CD4-positive, CD25-positive, alpha-beta regulatory T cell (primary cell): ENCODE measurements at regions not wholly inside any gene's neighbourhood (a gene's known extent, or its start where the extent isn't known, plus 50 kb on each side); places are given as distances from the start of the nearest gene placed in this dataset.

Source experiments
- ATAC-seq, 2 donors: fragments of 150-1000 bp; cut with Tn5 transposase; one replicate each; pipeline ENCODE4 v1.10.0; 2021; ENCODE audit warnings: low read depth in 2 of 2, moderate number of reproducible peaks in 2 of 2, moderate library complexity in 1 of 2
- DNase-seq, 3 donors: peaks; one replicate each; pipeline versions ENCODE4 v3.0.0 to v3.0.0-alpha.2; 2012 to 2022; ENCODE audit warnings: mixed read lengths in 1 of 3
- H3K27ac ChIP-seq: one replicate; pipeline ENCODE4 v1.7.0; 2013; ENCODE audit warnings: mild to moderate bottlenecking, low read length; ENCODE audit not compliant: insufficient read depth, poor library complexity, severe bottlenecking
- H3K27me3 ChIP-seq: one replicate; pipeline ENCODE4 v1.7.0; 2013; ENCODE audit warnings: low read length; ENCODE audit not compliant: control insufficient read depth, insufficient read depth
- H3K36me3 ChIP-seq: one replicate; pipeline ENCODE4 v1.7.0; 2013; ENCODE audit warnings: mild to moderate bottlenecking, low read length, moderate library complexity; ENCODE audit not compliant: control insufficient read depth, insufficient read depth
- H3K4me1 ChIP-seq: 2 replicates; pipeline ENCODE4 v1.7.0; 2013; ENCODE audit warnings: mild to moderate bottlenecking, low read length; ENCODE audit not compliant: insufficient read depth, control insufficient read depth, poor library complexity, severe bottlenecking
- H3K4me3 ChIP-seq: one replicate; pipeline ENCODE4 v1.7.0; 2013; ENCODE audit warnings: low read depth, mild to moderate bottlenecking, low read length, moderate library complexity
- H3K9me3 ChIP-seq, 2 experiments: 1 replicate in 1 of 2; 2 replicates in 1 of 2; pipeline ENCODE4 v1.7.0; 2013; ENCODE audit warnings: low read length in 2 of 2, mild to moderate bottlenecking in 1 of 2, moderate library complexity in 1 of 2; ENCODE audit not compliant: control insufficient read depth in 2 of 2
- H3K27ac Mint-ChIP-seq, 3 donors: one replicate each; pipeline ENCODE4 v1.8.0; 2020 to 2022; ENCODE audit warnings: mild to moderate bottlenecking in 3 of 3, mixed read lengths in 3 of 3, moderate library complexity in 2 of 3
- H3K27me3 Mint-ChIP-seq: one replicate; pipeline ENCODE4 v1.8.0; 2022; ENCODE audit warnings: mild to moderate bottlenecking, mixed read lengths
- H3K36me3 Mint-ChIP-seq: one replicate; pipeline ENCODE4 v1.8.0; 2020; ENCODE audit warnings: mixed read lengths
- H3K4me1 Mint-ChIP-seq, 4 donors: one replicate each; pipeline ENCODE4 v1.8.0; 2020 to 2022; ENCODE audit warnings: mixed read lengths in 4 of 4, mild to moderate bottlenecking in 1 of 4
- H3K4me3 Mint-ChIP-seq, 4 donors: one replicate each; pipeline ENCODE4 v1.8.0; 2020 to 2022; ENCODE audit warnings: mild to moderate bottlenecking in 4 of 4, mixed read lengths in 4 of 4, moderate library complexity in 3 of 4
- H3K9me3 Mint-ChIP-seq, 7 donors: one replicate each; pipeline ENCODE4 v1.8.0; 2020 to 2022; ENCODE audit warnings: mixed read lengths in 7 of 7, mild to moderate bottlenecking in 3 of 7, moderate library complexity in 2 of 7

GRCh38 chr6:119661078-119661477 is 311.5 kb upstream of the MAN1A1 start:
- no peak overlapping the region for H3K27ac Mint-ChIP-seq
- no peak for ATAC-seq
- peaks cover 0 to 4% (median 0%) of the 10 kb centered on the region in 7 donors for H3K9me3 Mint-ChIP-seq

GRCh38 chr6:119658917-119659316 is 309.4 kb upstream of the MAN1A1 start:
- Histone ChIP-seq H3K9me3 (no peaks in the 10 kb centered on the region), H3K27me3 (peaks cover 3% of the 10 kb centered on the region), H3K4me1 (no peaks in the 10 kb centered on the region), H3K4me3 (no peak overlapping the region), H3K36me3 (no peaks in the 10 kb centered on the region), H3K27ac (no peak overlapping the region)
- ATAC-seq (no peak), DNase-seq (no peak)
- no peaks in the 10 kb centered on the region for H3K36me3 Mint-ChIP-seq
- H3K27ac Mint-ChIP-seq = no peak overlapping the region
- H3K4me3 Mint-ChIP-seq = no peak overlapping the region
- H3K4me1 Mint-ChIP-seq = no peaks in the 10 kb centered on the region
- H3K27me3 Mint-ChIP-seq = peaks cover 9% of the 10 kb centered on the region
- peaks cover 0 to 2% (median 0%) of the 10 kb centered on the region in 7 donors for H3K9me3 Mint-ChIP-seq

More at GRCh38 chr6:119661078-119661477, 311.5 kb upstream of the MAN1A1 start:
- Mint-ChIP-seq H3K4me1 (no peaks in the 10 kb centered on the region), H3K27me3 (peaks cover 9% of the 10 kb centered on the region), H3K36me3 (no peaks in the 10 kb centered on the region), H3K4me3 (no peak overlapping the region)
- Histone ChIP-seq H3K4me3 (no peak overlapping the region), H3K36me3 (no peaks in the 10 kb centered on the region), H3K27me3 (peaks cover 3% of the 10 kb centered on the region), H3K27ac (no peak overlapping the region), H3K4me1 (no peaks in the 10 kb centered on the region), H3K9me3 (no peaks in the 10 kb centered on the region)
- DNase-seq = no peak

- peaks cover 14% of the 10 kb centered on the region for H3K27me3 Mint-ChIP-seq
- H3K4me3 Mint-ChIP-seq = no peak overlapping the region
- no peak overlapping the region for H3K27ac Mint-ChIP-seq
- ATAC-seq = no peak
- H3K4me1 Mint-ChIP-seq = no peaks in the 10 kb centered on the region
- Histone ChIP-seq H3K27ac (no peak overlapping the region), H3K27me3 (peaks cover 3% of the 10 kb centered on the region), H3K9me3 (no peaks in the 10 kb centered on the region), H3K4me1 (no peaks in the 10 kb centered on the region), H3K4me3 (no peak overlapping the region), H3K36me3 (no peaks in the 10 kb centered on the region)
- H3K9me3 Mint-ChIP-seq = peaks cover 0 to 2% (median 0%) of the 10 kb centered on the region in 7 donors
- DNase-seq = no peak
- H3K36me3 Mint-ChIP-seq = no peaks in the 10 kb centered on the region
Observed at GRCh38 chr6:119655124-119655523, 305.6 kb upstream of the MAN1A1 start.

DNA sequence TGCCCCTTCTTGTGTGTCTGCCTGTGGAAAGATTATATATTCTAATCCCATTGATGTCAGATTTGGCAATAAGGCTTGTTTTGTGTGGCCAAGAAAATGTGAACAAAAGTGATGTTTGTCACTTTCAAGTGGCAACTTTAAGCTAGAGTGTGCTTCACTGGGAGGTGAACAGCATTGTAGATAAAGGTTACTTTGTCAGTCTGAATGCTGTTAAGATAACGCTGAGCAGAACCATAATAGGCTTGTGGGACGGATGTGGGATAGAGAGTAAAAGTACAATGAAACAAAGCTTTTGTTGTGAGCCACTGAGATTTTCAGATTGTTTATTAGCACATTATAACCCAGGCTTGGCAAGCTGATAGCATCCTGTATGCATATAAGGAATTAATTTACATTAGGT is 303.8 kb upstream of the MAN1A1 start:
- H3K27me3 Mint-ChIP-seq = peaks cover 19% of the 10 kb centered on the region
- Histone ChIP-seq H3K27ac (no peak overlapping the region), H3K9me3 (no peaks in the 10 kb centered on the region), H3K27me3 (peaks cover 7% of the 10 kb centered on the region), H3K36me3 (no peaks in the 10 kb centered on the region), H3K4me3 (no peak overlapping the region), H3K4me1 (no peaks in the 10 kb centered on the region)
- peaks cover 0 to 2% (median 0%) of the 10 kb centered on the region in 7 donors for H3K9me3 Mint-ChIP-seq
- DNase-seq (peak in 1 of 3 donors; percentile 7), ATAC-seq (no peak)
- H3K27ac Mint-ChIP-seq = no peak overlapping the region
- no peaks in the 10 kb centered on the region for H3K4me1 Mint-ChIP-seq
- no peak overlapping the region for H3K4me3 Mint-ChIP-seq
- H3K36me3 Mint-ChIP-seq = no peaks in the 10 kb centered on the region

DNA sequence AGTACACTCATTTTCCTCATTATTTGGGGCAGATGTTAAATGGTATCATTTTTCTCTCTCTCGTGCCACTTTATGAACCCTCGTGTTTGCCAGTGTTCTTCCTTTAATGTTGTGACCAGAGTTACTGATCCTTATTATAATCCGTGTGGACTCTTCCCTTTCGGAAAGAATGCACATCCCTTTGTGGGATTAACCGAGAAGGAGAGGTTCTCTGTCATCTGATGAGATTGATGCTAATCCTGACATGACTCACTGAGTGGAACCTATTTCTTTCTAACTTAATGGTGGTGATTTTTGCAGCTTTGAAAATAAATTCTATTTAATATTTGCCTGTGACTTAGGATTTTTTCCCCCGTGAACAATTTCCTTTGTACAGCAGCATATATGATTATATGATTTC is 300.0 kb upstream of the MAN1A1 start:
- Mint-ChIP-seq H3K4me3 (no peak overlapping the region), H3K27me3 (peaks cover 15% of the 10 kb centered on the region), H3K9me3 (peaks cover 0 to under 1% (median 0%) of the 10 kb centered on the region in 7 donors), H3K36me3 (no peaks in the 10 kb centered on the region), H3K4me1 (no peaks in the 10 kb centered on the region), H3K27ac (no peak overlapping the region)
- no peak overlapping the region for H3K27ac ChIP-seq
- H3K9me3 ChIP-seq = no peaks in the 10 kb centered on the region
- no peaks in the 10 kb centered on the region for H3K36me3 ChIP-seq
- ATAC-seq (no peak), DNase-seq (no peak)
- no peak overlapping the region for H3K4me3 ChIP-seq
- no peaks in the 10 kb centered on the region for H3K4me1 ChIP-seq
- peaks cover 3% of the 10 kb centered on the region for H3K27me3 ChIP-seq

DNA sequence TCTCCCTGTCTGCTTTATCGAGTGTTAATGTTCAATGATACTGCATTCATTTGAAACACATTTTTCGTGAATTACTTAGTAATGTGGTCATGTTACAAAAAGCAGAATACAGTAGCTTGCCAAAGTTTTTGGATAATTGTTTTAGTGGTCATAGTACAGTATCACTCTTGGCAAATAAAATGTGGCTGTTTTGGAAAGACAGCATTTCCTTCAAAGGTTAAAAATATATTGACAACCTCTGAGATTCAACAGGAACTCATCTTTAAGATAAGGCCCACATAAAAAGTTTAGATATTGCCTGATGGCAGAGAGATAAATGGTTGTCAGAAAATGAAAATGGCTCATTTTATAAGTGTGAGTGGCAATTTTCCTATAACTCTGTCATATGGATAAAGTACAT is 297.7 kb upstream of the MAN1A1 start:
- Mint-ChIP-seq H3K36me3 (no peaks in the 10 kb centered on the region), H3K27me3 (peaks cover 16% of the 10 kb centered on the region), H3K4me3 (no peak overlapping the region), H3K4me1 (no peaks in the 10 kb centered on the region), H3K27ac (no peak overlapping the region), H3K9me3 (peaks cover 0 to 2% (median 0%) of the 10 kb centered on the region in 7 donors)
- Histone ChIP-seq H3K4me1 (no peaks in the 10 kb centered on the region), H3K36me3 (no peaks in the 10 kb centered on the region), H3K9me3 (no peaks in the 10 kb centered on the region), H3K4me3 (no peak overlapping the region), H3K27me3 (peaks cover 3% of the 10 kb centered on the region), H3K27ac (no peak overlapping the region)
- no peak for DNase-seq
- no peak for ATAC-seq

- H3K9me3 ChIP-seq = no peaks in the 10 kb centered on the region
- Mint-ChIP-seq H3K4me1 (no peaks in the 10 kb centered on the region), H3K27ac (no peak overlapping the region), H3K36me3 (no peaks in the 10 kb centered on the region), H3K4me3 (no peak overlapping the region), H3K9me3 (peaks cover 0 to 2% (median 0%) of the 10 kb centered on the region in 7 donors), H3K27me3 (peaks cover 10% of the 10 kb centered on the region)
- H3K27ac ChIP-seq = no peak overlapping the region
- H3K4me1 ChIP-seq = no peaks in the 10 kb centered on the region
- H3K27me3 ChIP-seq = peaks cover 3% of the 10 kb centered on the region
- no peaks in the 10 kb centered on the region for H3K36me3 ChIP-seq
- no peak overlapping the region for H3K4me3 ChIP-seq
- no peak for DNase-seq
- no peak for ATAC-seq
Observed at GRCh38 chr6:119643876-119644275, 294.3 kb upstream of the MAN1A1 start.

DNA sequence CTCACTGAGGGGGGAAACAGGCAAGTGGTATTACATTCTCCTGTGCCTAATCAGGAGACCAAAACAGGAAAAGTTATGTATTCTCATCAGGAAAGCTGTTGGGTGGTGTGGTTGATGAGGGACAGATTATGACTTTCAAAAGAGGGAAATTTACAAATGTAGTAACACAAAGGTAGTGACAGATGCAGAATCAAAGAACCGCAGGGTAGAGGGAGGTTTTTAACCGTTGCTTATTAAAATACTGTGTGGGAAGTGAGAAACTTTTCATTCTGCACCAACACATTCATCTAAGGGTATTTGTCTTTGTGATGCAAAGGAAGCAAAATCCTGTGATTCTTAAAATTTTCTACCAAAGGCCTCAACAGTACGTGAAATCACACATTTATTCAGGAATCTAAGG is 288.2 kb upstream of the MAN1A1 start:
- no peak for ATAC-seq
- H3K36me3 Mint-ChIP-seq = no peaks in the 10 kb centered on the region
- Histone ChIP-seq H3K27me3 (no peaks in the 10 kb centered on the region), H3K4me1 (no peaks in the 10 kb centered on the region), H3K9me3 (no peaks in the 10 kb centered on the region), H3K4me3 (no peak overlapping the region), H3K36me3 (no peaks in the 10 kb centered on the region), H3K27ac (no peak overlapping the region)
- H3K27me3 Mint-ChIP-seq = peaks cover 5% of the 10 kb centered on the region
- H3K4me1 Mint-ChIP-seq = no peaks in the 10 kb centered on the region
- H3K4me3 Mint-ChIP-seq = no peak overlapping the region
- H3K27ac Mint-ChIP-seq = no peak overlapping the region
- DNase-seq = no peak
- peaks cover 0 to 6% (median 0%) of the 10 kb centered on the region in 7 donors for H3K9me3 Mint-ChIP-seq
